Neural progenitor cell (in vitro differentiated cells): ENCODE measurements at regions not wholly inside any gene's neighbourhood (a gene's known extent, or its start where the extent isn't known, plus 50 kb on each side); places are given as distances from the start of the nearest gene placed in this dataset.

ENCODE experiments used
- DNase-seq: peaks from one replicate; pipeline ENCODE4 v3.0.0-alpha.2; 2016; ENCODE audit warnings: low spot score
- H2AFZ ChIP-seq: fragments of 200-600 bp; sonication (generic); replicated peaks from 2 replicates; pipeline ENCODE4 v1.6.1; 2016; ENCODE audit warnings: antibody characterized with exemption
- H3F3A ChIP-seq: fragments of 200-600 bp; sonication (generic); 2 replicates; pipeline ENCODE4 v1.6.1; 2016; ENCODE audit warnings: antibody characterized with exemption, low read depth
- H3K27ac ChIP-seq: fragments of 200-600 bp; sonication (generic); 2 replicates; pipeline ENCODE4 v1.5.1; 2016; ENCODE audit warnings: mild to moderate bottlenecking
- H3K27me3 ChIP-seq: fragments of 200-600 bp; sonication (generic); 2 replicates; pipeline ENCODE4 v1.6.1; 2016; ENCODE audit warnings: mild to moderate bottlenecking, moderate library complexity
- H3K36me3 ChIP-seq: fragments of 200-600 bp; sonication (generic); 2 replicates; pipeline ENCODE4 v1.5.1; 2016
- H3K4me1 ChIP-seq: fragments of 200-600 bp; sonication (generic); 2 replicates; pipeline ENCODE4 v1.6.1; 2016; ENCODE audit warnings: mixed run types
- H3K4me2 ChIP-seq: fragments of 200-600 bp; sonication (generic); 2 replicates; pipeline ENCODE4 v1.6.1; 2016
- H3K4me3 ChIP-seq: fragments of 200-600 bp; sonication (generic); 2 replicates; pipeline ENCODE4 v1.5.1; 2016
- H3K79me2 ChIP-seq: fragments of 200-600 bp; sonication (generic); 2 replicates; pipeline ENCODE4 v1.6.1; 2016; ENCODE audit warnings: low read depth
- H3K9ac ChIP-seq: fragments of 200-600 bp; sonication (generic); 2 replicates; pipeline ENCODE4 v1.6.1; 2016
- H3K9me3 ChIP-seq: fragments of 200-600 bp; sonication (generic); 2 replicates; pipeline ENCODE4 v1.5.1; 2016; ENCODE audit warnings: low read depth
- H4K20me1 ChIP-seq: fragments of 200-600 bp; sonication (generic); 2 replicates; pipeline ENCODE4 v1.6.1; 2016; ENCODE audit warnings: low read depth
- H3K27ac Mint-ChIP-seq: 3 replicates; pipeline ENCODE4 v1.8.0; 2021; ENCODE audit warnings: mixed read lengths
- H3K27me3 Mint-ChIP-seq: 2 replicates; pipeline ENCODE4 v1.8.0; 2022; ENCODE audit warnings: low read depth, mild to moderate bottlenecking, inconsistent platforms, moderate library complexity, mixed read lengths; ENCODE audit not compliant: insufficient read depth
- H3K36me3 Mint-ChIP-seq: 3 replicates; pipeline ENCODE4 v1.8.0; 2021; ENCODE audit warnings: mixed read lengths
- H3K4me1 Mint-ChIP-seq: 3 replicates; pipeline ENCODE4 v1.8.0; 2021; ENCODE audit warnings: mixed read lengths
- H3K4me3 Mint-ChIP-seq: 3 replicates; pipeline ENCODE4 v1.8.0; 2021; ENCODE audit warnings: mild to moderate bottlenecking, moderate library complexity, mixed read lengths
- H3K9me3 Mint-ChIP-seq: 3 replicates; pipeline ENCODE4 v1.8.0; 2020; ENCODE audit warnings: mixed read lengths
- EZH2 ChIP-seq: fragments of 200-600 bp; sonication (generic); IDR thresholded peaks from 2 replicates; pipeline ENCODE4 v1.6.1; 2017; ENCODE audit warnings: antibody characterized with exemption, mild to moderate bottlenecking, moderate library complexity
- EZH2phosphoT487 ChIP-seq: fragments of 200-600 bp; sonication (generic); IDR thresholded peaks from 2 replicates; pipeline ENCODE4 v1.6.1; 2017; ENCODE audit warnings: antibody characterized with exemption
- TF ChIP-seq, protein P1 (sequence below): fragments of 200-600 bp; sonication (generic); IDR thresholded peaks from 2 replicates; pipeline ENCODE4 v1.5.1; 2017; ENCODE audit warnings: antibody characterized with exemption, mild to moderate bottlenecking

DNA sequence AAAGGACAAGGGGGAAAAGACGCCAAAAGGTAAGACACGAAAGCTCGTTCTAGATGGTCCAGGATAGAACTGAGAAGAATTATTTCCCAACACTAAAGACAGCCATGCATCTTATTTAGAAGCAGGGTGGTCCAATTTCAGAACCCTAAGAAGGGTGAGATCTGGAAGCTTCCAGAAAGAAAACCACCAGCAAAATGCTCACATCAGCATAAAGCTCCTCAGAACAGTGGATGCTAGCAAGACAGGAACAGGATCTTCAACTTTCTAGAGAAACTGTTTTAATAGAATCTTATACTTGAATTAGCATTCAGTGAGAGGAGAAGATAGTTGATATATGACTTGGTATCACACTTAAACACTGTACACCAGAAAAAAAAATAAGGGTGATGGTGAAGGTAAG is 101.5 kb downstream of the ZFP64 start:
- Mint-ChIP-seq H3K36me3 (peaks cover 25% of the 10 kb centered on the region), H3K27ac (no peak overlapping the region), H3K4me1 (no peaks in the 10 kb centered on the region), H3K4me3 (no peak overlapping the region), H3K27me3 (no peaks in the 10 kb centered on the region), H3K9me3 (peaks cover 14% of the 10 kb centered on the region)
- Histone ChIP-seq H3K9me3 (peaks cover 10% of the 10 kb centered on the region), H2AFZ (no peak overlapping the region), H3K36me3 (peaks cover 14% of the 10 kb centered on the region), H3K9ac (no peak overlapping the region), H3K4me2 (no peak overlapping the region), H3K4me1 (no peaks in the 10 kb centered on the region), H3F3A (no peaks in the 10 kb centered on the region), H3K27ac (no peak overlapping the region), H3K79me2 (no peaks in the 10 kb centered on the region), H4K20me1 (no peaks in the 10 kb centered on the region), H3K4me3 (no peak overlapping the region), H3K27me3 (no peaks in the 10 kb centered on the region)
- TF ChIP-seq EZH2, result no peak
- no peak for TF ChIP-seq EZH2phosphoT487
- TF ChIP-seq, protein P1, sequence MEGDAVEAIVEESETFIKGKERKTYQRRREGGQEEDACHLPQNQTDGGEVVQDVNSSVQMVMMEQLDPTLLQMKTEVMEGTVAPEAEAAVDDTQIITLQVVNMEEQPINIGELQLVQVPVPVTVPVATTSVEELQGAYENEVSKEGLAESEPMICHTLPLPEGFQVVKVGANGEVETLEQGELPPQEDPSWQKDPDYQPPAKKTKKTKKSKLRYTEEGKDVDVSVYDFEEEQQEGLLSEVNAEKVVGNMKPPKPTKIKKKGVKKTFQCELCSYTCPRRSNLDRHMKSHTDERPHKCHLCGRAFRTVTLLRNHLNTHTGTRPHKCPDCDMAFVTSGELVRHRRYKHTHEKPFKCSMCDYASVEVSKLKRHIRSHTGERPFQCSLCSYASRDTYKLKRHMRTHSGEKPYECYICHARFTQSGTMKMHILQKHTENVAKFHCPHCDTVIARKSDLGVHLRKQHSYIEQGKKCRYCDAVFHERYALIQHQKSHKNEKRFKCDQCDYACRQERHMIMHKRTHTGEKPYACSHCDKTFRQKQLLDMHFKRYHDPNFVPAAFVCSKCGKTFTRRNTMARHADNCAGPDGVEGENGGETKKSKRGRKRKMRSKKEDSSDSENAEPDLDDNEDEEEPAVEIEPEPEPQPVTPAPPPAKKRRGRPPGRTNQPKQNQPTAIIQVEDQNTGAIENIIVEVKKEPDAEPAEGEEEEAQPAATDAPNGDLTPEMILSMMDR, result no peak
- no peak for DNase-seq

DNA sequence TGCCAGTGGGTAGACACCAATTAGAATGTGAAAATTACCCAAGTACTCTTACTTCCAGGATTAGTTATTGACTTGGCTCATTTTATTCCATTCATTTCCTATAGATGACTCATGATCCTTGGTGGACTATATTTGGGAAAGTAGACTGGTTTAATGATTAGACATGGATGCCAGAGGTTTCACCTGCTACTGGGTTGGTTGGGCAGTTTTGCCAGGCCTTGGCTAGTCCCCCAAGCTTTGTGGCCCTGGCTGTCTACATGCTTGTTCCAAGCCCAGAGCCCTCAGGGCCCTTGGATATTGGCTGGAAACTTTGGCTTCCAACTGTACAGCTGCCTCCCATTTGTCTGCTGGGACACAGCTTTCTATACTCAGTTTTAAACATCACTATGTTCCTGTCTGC is 104.1 kb downstream of the ZFP64 start:
- Histone ChIP-seq H3K27ac (no peak overlapping the region), H3K9ac (no peak overlapping the region), H3K36me3 (peaks cover 14% of the 10 kb centered on the region), H2AFZ (no peak overlapping the region), H3K4me3 (no peak overlapping the region), H3K4me2 (no peak overlapping the region), H3K4me1 (peaks cover 11% of the 10 kb centered on the region), H3K27me3 (no peaks in the 10 kb centered on the region), H3F3A (no peaks in the 10 kb centered on the region), H3K9me3 (peaks cover 10% of the 10 kb centered on the region), H4K20me1 (no peaks in the 10 kb centered on the region), H3K79me2 (no peaks in the 10 kb centered on the region)
- DNase-seq, result no peak
- TF ChIP-seq EZH2, result no peak
- TF ChIP-seq EZH2phosphoT487, result no peak
- TF ChIP-seq, protein P1, result no peak
- Mint-ChIP-seq H3K27ac (no peak overlapping the region), H3K27me3 (no peaks in the 10 kb centered on the region), H3K9me3 (peaks cover 14% of the 10 kb centered on the region), H3K36me3 (peaks cover 25% of the 10 kb centered on the region), H3K4me1 (peaks cover 11% of the 10 kb centered on the region), H3K4me3 (no peak overlapping the region)

DNA sequence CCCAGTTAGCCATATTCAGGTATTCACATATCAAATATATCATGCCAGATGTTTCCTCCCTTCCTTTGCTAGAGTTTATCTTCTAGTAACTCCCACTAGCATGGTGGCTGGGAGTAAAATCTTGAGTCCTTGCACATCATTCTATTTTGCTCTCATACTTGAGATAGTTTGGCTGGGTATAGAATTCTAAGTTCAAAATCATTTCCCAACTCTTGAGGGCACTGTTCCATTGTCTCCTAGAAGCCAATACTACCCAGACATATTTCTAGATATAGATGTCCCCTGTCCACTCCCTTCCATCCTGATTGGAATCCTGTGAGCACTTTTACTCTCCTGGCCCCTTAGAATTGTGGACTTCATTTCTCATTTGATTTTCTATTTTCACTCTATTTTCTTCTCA is 104.7 kb downstream of the ZFP64 start:
- no peak overlapping the region for H2AFZ ChIP-seq
- H3K36me3 ChIP-seq, result peaks cover 14% of the 10 kb centered on the region
- TF ChIP-seq EZH2phosphoT487 (no peak), EZH2 (no peak)
- TF ChIP-seq, protein P1, result no peak
- H3F3A ChIP-seq, result no peaks in the 10 kb centered on the region
- no peaks in the 10 kb centered on the region for H3K27me3 ChIP-seq
- H3K4me3 ChIP-seq, result no peak overlapping the region
- Mint-ChIP-seq H3K4me1 (peaks cover 14% of the 10 kb centered on the region), H3K27me3 (no peaks in the 10 kb centered on the region), H3K36me3 (peaks cover 25% of the 10 kb centered on the region), H3K9me3 (peaks cover 14% of the 10 kb centered on the region), H3K4me3 (no peak overlapping the region), H3K27ac (no peak overlapping the region)
- no peak overlapping the region for H3K27ac ChIP-seq
- no peak overlapping the region for H3K4me2 ChIP-seq
- no peak overlapping the region for H3K9ac ChIP-seq
- H3K9me3 ChIP-seq, result peaks cover 10% of the 10 kb centered on the region
- DNase-seq, result no peak
- H3K4me1 ChIP-seq, result peaks cover 14% of the 10 kb centered on the region
- H3K79me2 ChIP-seq, result no peaks in the 10 kb centered on the region
- H4K20me1 ChIP-seq, result no peaks in the 10 kb centered on the region
